ENCODE measurements at regions not wholly inside any gene's neighbourhood (a gene's known extent, or its start where the extent isn't known, plus 50 kb on each side); places are given as distances from the start of the nearest gene placed in this dataset.

DNA sequence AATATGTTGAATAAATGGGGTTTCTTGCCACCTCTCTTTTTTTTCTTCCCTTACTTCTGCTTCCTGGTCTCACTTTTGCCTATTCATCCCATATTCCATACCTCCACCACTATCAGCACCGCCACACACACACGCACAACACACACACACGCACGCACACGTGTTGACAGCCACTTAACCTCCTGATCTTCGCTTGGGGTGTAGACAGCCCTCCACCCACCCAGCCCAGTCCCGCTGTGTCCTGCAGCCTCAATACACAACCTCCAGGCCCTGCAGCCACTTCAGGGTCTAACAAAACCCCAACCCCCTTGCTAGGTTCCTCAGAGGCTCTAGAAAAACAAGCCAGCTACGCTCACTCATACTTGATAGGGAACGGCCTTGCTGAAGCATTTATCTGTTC is 72.3 kb downstream of the LINC00237 start:
- H3K27me3 Mint-ChIP-seq = peaks cover 4% of the 10 kb centered on the region
- DNase-seq = no peak
- H3K4me3 Mint-ChIP-seq = no peak overlapping the region
- intact Hi-C loops (cut with micrococcal nuclease) = no loop called here
- no peaks in the 10 kb centered on the region for H3K9me3 Mint-ChIP-seq
- no peaks in the 10 kb centered on the region for H3K4me1 Mint-ChIP-seq
- H3K36me3 Mint-ChIP-seq (ENCODE audit: low read depth) = no peaks in the 10 kb centered on the region
- H3K27ac Mint-ChIP-seq = no peak overlapping the region

DNA sequence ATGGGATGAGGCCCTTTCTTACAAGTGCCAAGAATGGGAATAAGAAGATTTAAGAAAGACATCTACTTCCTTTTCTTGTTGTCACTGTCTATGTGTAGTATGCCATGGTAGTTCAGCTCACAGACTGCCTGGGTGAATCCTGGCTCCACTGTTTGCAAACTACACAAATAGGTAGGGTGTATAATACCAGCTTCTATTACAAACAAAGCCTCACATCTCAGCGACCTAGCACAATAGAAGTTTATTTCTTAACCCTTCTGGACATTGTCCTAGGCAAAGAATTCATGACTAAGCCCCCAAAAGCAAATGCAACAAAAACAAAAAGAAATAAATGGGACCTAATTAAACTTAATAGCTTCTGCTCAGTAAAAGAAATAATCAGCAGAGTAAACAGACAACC is 74.5 kb downstream of the LINC00237 start:
- DNase-seq = no peak

DNA sequence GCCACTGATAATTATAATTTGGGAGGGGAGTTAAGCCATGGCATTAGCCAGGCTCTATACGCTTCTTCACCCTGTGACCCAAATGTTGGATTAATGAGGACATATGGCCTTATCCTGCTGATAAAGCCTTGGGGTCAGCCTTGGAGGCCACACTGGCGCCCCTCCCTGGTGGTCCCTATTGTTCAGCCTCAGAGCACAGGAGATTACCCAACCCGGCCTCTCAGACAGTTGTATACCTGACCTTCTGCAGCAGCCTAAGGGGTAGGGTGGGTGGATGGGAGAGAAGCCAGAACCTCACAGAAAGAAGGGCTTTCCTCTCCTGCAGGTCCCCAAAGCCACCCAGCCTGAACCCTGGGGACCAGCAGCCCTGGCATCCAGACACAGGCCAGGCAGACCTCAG is 76.8 kb downstream of the LINC00237 start:
- H3K4me1 Mint-ChIP-seq = no peaks in the 10 kb centered on the region
- no peak overlapping the region for H3K27ac Mint-ChIP-seq
- no peak for DNase-seq
- intact Hi-C loops (cut with micrococcal nuclease) = no loop called here
- H3K4me3 Mint-ChIP-seq = no peak overlapping the region
- H3K27me3 Mint-ChIP-seq = peaks cover 4% of the 10 kb centered on the region
- no peaks in the 10 kb centered on the region for H3K36me3 Mint-ChIP-seq (ENCODE audit: low read depth)
- no peaks in the 10 kb centered on the region for H3K9me3 Mint-ChIP-seq

More for the DNA sequence above, 74.5 kb downstream of the LINC00237 start:
- Mint-ChIP-seq H3K27ac (no peak overlapping the region), H3K4me1 (no peaks in the 10 kb centered on the region), H3K4me3 (no peak overlapping the region), H3K36me3 (ENCODE audit: low read depth) (no peaks in the 10 kb centered on the region), H3K27me3 (peaks cover 4% of the 10 kb centered on the region), H3K9me3 (no peaks in the 10 kb centered on the region)
- intact Hi-C loops (cut with micrococcal nuclease) = no loop called here

DNA sequence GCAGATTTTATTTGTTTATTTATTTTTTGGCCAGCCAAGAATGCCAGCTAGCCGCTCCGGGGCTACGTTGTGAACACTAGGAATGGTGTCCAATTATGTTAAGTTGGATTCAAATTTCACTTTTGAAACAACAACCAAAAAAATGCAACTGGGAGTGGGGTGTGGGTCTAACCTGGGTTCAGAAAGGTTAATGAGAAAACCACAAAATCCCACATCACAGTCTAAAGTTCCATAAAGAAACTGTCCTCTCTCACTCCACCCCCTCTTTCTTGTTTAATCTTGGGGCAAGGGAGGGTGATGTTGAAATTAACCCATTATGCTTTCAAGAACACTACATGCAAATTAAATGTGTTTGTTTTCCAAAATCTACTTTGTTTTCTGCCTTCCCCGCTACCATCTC is 77.2 kb downstream of the LINC00237 start:
- intact Hi-C loops (cut with micrococcal nuclease) = no loop called here
- Mint-ChIP-seq H3K9me3 (no peaks in the 10 kb centered on the region), H3K36me3 (ENCODE audit: low read depth) (no peaks in the 10 kb centered on the region), H3K27ac (no peak overlapping the region), H3K4me1 (no peaks in the 10 kb centered on the region), H3K4me3 (no peak overlapping the region), H3K27me3 (peaks cover 4% of the 10 kb centered on the region)
- no peak for DNase-seq

DNA sequence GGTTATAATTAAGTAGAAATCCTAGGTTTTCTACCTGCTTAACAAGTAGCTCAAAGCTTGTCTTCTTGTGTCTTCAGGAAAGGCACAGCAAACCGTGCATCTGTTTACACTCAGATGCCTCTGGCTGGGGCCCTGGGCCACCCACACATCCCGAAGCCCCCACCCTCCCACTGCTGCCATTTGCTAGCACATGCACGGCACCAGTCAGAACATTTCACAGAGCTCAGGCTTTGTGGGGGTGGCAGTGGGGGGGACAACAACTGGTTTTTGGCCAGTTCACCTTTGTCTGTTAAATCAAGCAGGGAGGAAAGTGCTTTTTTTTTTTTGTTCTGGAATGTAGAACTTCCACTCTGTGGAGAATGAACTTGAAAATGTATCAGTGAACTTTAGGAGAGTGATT is 77.7 kb downstream of the LINC00237 start:
- Mint-ChIP-seq H3K9me3 (no peaks in the 10 kb centered on the region), H3K4me3 (no peak overlapping the region), H3K4me1 (no peaks in the 10 kb centered on the region), H3K27me3 (peaks cover 4% of the 10 kb centered on the region), H3K27ac (no peak overlapping the region), H3K36me3 (ENCODE audit: low read depth) (no peaks in the 10 kb centered on the region)
- DNase-seq = no peak
- intact Hi-C loops (cut with micrococcal nuclease) = no loop called here

DNA sequence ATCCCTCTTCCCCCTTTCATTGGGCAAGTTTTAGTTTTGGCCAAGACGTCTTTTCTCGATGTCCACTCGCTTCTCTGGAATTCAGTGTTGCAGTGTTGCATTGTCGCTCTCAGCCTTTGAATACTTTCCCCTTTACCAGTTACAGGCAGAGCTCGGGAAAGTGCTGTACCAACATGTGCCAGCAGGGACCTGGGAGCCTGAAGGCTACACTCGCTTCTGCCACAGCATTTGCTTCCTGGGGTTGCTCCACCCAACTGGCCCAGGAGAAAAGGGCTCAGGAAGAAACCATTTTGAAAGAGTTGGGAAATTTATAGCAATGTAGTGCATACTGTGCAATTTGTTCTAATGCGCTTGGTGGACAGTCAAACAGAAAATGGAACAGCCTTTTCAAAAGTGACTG is 78.6 kb downstream of the LINC00237 start:
- Mint-ChIP-seq H3K27me3 (peaks cover 7% of the 10 kb centered on the region), H3K4me3 (no peak overlapping the region), H3K27ac (no peak overlapping the region), H3K9me3 (no peaks in the 10 kb centered on the region), H3K4me1 (no peaks in the 10 kb centered on the region), H3K36me3 (ENCODE audit: low read depth) (no peaks in the 10 kb centered on the region)
- intact Hi-C loops (cut with micrococcal nuclease) = no loop called here
- no peak for DNase-seq

DNA sequence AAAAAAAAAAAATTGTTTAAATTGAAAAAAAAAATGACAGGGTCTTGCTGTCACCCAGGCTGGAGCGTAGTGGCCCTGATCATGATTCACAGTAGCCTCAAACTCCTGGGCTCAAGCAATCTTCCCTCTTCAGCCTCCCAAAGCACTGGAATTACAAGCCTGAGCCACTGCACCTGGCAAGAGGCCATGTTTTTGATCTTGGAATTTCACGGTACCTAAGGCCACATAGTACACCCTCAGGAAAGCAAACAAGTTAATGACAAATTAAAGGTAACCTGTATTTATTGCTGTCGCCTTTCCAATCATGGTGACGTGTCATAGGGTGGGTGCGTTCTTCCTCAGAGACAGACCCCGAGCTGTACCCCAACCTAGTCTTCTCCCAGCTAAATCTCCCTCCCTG is 79.2 kb downstream of the LINC00237 start:
- Mint-ChIP-seq H3K4me3 (no peak overlapping the region), H3K27ac (no peak overlapping the region), H3K9me3 (no peaks in the 10 kb centered on the region), H3K36me3 (ENCODE audit: low read depth) (no peaks in the 10 kb centered on the region), H3K27me3 (peaks cover 7% of the 10 kb centered on the region), H3K4me1 (no peaks in the 10 kb centered on the region)
- DNase-seq = no peak
- intact Hi-C loops (cut with micrococcal nuclease) = no loop called here

DNA sequence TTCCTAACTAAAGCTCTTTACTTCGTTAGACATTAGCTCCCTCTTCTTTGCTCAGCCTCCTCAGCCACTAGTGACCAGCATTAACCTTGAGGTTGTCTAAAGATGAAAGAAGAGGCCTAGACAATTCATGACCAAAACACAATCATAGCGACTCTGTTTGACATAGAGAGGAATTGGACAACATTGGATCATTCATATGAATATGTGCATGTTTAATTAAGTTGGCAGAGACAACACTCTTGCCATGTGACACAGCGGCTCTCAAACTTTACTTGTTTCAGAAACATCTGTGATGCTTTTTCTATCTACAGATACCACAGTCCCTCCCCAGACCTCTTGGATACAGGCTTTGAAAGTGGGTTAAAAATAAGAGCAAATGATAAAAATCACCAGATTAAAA is 81.7 kb downstream of the LINC00237 start:
- no peaks in the 10 kb centered on the region for H3K4me1 Mint-ChIP-seq
- peaks cover 25% of the 10 kb centered on the region for H3K27me3 Mint-ChIP-seq
- no peak overlapping the region for H3K27ac Mint-ChIP-seq
- no peaks in the 10 kb centered on the region for H3K36me3 Mint-ChIP-seq (ENCODE audit: low read depth)
- DNase-seq = no peak
- H3K9me3 Mint-ChIP-seq = no peaks in the 10 kb centered on the region
- intact Hi-C loops (cut with micrococcal nuclease) = no loop called here
- no peak overlapping the region for H3K4me3 Mint-ChIP-seq

DNA sequence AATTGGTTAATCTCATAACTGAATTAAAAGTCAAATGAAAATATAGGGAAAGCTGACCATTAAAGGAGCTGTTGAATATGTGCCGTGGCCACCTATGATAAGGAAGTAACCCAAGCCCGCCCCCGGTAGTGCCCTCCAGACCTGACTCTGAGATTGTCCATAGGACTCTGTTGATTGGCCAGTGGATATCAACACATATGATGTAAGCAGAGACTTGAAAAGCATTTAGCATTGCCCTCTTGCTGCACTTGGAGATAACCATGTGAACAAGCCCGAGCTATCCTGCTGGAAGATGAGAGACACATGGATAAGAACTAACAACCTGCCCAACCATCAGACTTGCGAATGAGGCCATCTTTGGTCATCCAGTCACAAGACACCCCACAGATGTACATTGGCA is 83.2 kb downstream of the LINC00237 start:
- no peak for DNase-seq
- Mint-ChIP-seq H3K36me3 (ENCODE audit: low read depth) (no peaks in the 10 kb centered on the region), H3K4me3 (no peak overlapping the region), H3K4me1 (no peaks in the 10 kb centered on the region), H3K9me3 (no peaks in the 10 kb centered on the region), H3K27ac (no peak overlapping the region), H3K27me3 (peaks cover 37% of the 10 kb centered on the region)
- intact Hi-C loops (cut with micrococcal nuclease) = no loop called here

DNA sequence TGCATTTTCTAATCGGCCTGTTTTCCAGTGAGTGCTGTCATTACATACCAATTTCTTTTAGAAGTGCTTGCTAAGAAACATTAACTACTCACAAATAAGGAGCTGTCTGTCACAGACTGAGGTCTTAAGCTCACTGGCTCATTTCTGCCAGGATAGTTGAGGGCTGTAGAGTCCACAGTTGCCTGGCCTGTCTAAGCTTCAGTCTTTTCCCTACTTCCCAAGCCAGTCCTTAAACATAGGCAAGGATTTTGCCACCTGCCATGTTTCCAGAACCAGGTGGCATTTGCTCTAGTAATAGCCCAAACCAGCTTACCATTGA is 84.7 kb downstream of the LINC00237 start:
- Mint-ChIP-seq H3K36me3 (ENCODE audit: low read depth) (no peaks in the 10 kb centered on the region), H3K27ac (no peak overlapping the region), H3K4me1 (no peaks in the 10 kb centered on the region), H3K4me3 (no peak overlapping the region), H3K27me3 (peaks cover 41% of the 10 kb centered on the region), H3K9me3 (no peaks in the 10 kb centered on the region)
- no peak for DNase-seq
- intact Hi-C loops (cut with micrococcal nuclease) = no loop called here

DNA sequence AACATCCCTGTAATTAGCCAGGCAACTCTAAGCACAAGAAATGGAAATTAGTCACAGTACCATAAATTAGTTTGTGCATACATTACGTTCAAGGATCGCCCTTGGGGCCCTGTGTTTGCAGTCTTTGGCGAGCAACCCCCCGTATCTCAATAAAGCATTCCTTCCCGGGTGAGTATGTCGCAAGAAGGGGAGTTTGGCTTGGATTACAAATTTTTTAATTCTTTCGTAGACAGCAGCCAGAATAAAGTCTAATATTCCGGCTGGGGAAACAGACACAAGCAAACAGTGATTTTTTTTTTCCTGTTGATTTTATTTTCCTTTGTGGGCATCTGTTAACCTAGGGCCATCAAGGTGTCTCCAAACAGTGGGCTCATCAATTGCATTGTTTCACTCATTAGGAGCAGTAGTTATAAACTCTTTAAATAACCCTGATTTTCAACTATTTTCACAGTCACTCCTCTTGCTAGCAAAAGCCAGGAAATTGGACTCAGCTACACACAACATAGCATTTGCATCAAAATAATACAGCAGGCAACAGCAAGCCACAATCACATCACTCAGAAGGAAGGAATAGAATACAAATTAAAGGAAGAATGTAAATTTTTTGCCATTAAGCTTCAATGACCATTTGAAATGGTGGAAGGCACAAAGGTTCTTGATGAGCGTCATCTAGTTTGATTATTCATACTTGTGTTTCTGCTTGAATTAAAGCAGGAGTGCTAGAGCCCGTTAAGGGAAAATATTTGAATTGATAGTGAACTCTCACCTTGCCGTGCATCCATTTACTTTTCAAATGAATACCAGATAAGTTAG is 85.3 kb downstream of the LINC00237 start:
- no peaks in the 10 kb centered on the region for H3K36me3 Mint-ChIP-seq (ENCODE audit: low read depth)
- H3K9me3 Mint-ChIP-seq = no peaks in the 10 kb centered on the region
- intact Hi-C loops (cut with micrococcal nuclease) = no loop called here
- no peaks in the 10 kb centered on the region for H3K4me1 Mint-ChIP-seq
- no peak overlapping the region for H3K27ac Mint-ChIP-seq
- DNase-seq = no peak
- H3K4me3 Mint-ChIP-seq = no peak overlapping the region
- H3K27me3 Mint-ChIP-seq = peaks cover 41% of the 10 kb centered on the region

DNA sequence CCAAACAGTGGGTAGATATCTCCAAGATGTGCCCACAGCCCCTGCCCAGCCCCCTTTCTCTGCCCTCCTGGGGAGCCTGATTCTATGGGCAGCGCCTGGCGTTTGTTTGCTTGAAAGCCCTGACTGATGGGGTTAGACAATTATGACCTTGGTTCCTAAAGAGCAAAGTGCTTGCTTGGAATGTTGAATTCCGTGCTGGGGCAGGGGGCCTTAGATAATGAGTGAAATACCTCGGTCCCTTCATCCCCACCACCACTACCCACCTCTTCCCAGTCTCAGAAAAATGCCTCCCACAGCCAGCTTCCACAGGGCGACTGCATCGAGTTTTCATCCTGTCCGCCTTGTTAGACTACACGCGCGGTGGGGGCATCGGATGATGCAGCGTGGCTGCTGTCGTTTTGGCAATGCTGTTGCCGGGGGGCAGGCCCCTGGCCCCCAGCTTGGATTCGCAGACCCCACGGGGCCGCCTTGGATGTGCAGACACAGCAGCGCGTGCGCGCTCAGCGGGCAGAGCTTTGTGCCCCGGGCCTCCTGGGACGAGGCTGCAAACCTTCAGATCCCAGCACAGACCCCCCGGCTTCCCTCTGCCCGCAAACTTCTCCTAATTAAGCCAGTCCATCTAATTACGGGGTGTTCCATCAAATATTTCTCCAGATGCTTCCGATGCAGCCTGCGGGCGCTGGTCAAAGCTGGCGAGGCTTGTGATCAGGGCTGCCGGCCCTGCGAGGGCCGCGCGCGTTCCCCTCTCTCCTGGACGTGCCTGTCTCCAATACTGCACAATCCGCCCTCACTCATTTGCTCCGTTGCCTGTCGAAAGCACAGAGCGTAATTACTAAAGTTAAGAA is 86.1 kb downstream of the LINC00237 start:
- peaks cover 41% of the 10 kb centered on the region for H3K27me3 Mint-ChIP-seq
- DNase-seq = no peak
- no peak overlapping the region for H3K4me3 Mint-ChIP-seq
- H3K27ac Mint-ChIP-seq = no peak overlapping the region
- H3K36me3 Mint-ChIP-seq (ENCODE audit: low read depth) = no peaks in the 10 kb centered on the region
- no peaks in the 10 kb centered on the region for H3K4me1 Mint-ChIP-seq
- no peaks in the 10 kb centered on the region for H3K9me3 Mint-ChIP-seq
- intact Hi-C loops (cut with micrococcal nuclease) = no loop called here

DNA sequence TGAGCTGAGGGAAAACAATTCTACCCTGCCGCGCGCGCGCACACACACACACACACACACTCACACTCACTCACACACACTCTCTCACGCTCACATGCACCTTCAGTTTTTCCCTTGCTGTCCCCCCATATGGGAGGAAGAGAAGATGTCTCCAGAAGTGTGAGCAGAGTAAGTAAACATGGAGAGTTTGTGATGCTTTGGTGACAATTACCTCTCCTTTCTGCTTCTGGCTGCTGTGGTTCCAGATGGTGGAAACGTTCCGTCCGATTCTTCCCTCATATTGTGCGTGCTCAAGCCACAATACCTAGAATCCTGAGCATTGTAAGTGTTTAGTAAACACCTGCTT is 86.7 kb downstream of the LINC00237 start:
- intact Hi-C loops (cut with micrococcal nuclease) = no loop called here
- Mint-ChIP-seq H3K9me3 (no peaks in the 10 kb centered on the region), H3K4me3 (no peak overlapping the region), H3K27me3 (peaks cover 41% of the 10 kb centered on the region), H3K4me1 (no peaks in the 10 kb centered on the region), H3K36me3 (ENCODE audit: low read depth) (no peaks in the 10 kb centered on the region), H3K27ac (no peak overlapping the region)
- no peak for DNase-seq

DNA sequence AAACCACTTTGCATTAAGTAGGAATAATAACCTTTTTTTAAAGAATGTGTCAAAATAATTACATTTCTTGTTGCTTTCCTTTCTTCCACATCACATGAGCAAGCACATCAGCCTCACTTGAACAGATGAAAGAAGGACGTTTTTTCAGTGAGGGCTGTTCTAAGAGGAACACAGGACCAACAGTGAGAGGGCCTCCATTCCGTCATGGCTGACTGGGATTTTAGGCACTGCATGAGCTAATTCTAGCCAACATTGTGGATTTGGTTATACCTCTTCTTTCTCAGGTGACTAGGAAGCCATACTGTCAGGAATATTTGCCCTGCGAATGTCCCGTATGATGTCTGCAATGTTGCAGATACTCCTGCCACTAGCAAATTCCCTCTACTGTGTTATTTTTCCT is 87.6 kb downstream of the LINC00237 start:
- Mint-ChIP-seq H3K9me3 (no peaks in the 10 kb centered on the region), H3K36me3 (ENCODE audit: low read depth) (no peaks in the 10 kb centered on the region), H3K27me3 (peaks cover 41% of the 10 kb centered on the region), H3K4me1 (no peaks in the 10 kb centered on the region), H3K4me3 (no peak overlapping the region), H3K27ac (no peak overlapping the region)
- intact Hi-C loops (cut with micrococcal nuclease) = no loop called here
- DNase-seq = no peak
